NCI-H526 treated with DMSO at 0.1 percent for 48 hours (cell line): ENCODE measurements at regions not wholly inside any gene's neighbourhood (a gene's known extent, or its start where the extent isn't known, plus 50 kb on each side); places are given as distances from the start of the nearest gene placed in this dataset.

Experiments
- DNase-seq: peaks from one replicate; lab custom pipeline; 2025; lab: John Stamatoyannopoulos, UW

DNA sequence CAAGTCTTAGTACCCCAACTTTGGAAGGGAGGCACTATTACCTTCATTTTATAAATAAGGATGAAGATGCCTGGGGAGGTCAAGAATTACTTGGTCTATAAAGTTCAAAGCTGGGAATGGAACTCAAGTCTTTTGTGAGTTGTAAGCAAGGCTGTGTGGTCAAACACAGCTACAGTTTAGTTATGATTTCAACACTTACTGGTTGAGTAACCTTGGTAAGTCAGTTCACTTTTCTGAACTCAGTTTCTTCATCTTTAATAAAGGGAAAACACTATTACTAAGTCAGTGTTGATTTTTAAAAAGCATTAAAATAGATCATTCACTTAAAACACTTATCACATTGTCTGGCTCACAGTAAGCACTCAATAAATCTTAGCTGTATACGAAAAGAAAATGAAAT lies 200.4 kb upstream of the ADAMTS9 start:
- DNase-seq = no peak

DNA sequence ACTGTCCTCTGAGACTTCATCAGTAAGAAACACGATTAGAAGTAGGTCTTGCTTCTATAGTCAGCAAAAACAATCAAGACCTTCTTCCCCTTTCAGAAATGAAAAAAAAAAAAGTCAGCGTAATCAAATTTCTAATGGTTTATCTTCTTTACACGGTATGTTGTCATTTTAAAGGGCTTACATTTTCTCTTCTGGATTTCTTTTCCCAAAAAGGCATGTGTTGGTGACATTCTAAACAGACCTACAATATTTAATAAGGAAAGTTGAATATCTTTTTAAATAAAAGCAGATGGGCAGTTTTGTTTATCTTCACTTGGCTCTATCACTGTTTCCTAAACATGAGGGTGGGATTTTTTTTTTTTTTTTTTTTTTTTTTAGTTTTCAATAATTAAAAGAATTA lies 197.3 kb upstream of the ADAMTS9 start:
- DNase-seq = no peak

GRCh38 chr3:64884536-64884935 lies 196.7 kb upstream of the ADAMTS9 start:
- DNase-seq = no peak

GRCh38 chr3:64880916-64881315 lies 193.1 kb upstream of the ADAMTS9 start:
- DNase-seq = no peak

- DNase-seq = no peak
Measured at GRCh38 chr3:64878362-64878761, 190.6 kb upstream of the ADAMTS9 start.

- no peak for DNase-seq
Measured at GRCh38 chr3:64873400-64873799, 185.6 kb upstream of the ADAMTS9 start.

DNA sequence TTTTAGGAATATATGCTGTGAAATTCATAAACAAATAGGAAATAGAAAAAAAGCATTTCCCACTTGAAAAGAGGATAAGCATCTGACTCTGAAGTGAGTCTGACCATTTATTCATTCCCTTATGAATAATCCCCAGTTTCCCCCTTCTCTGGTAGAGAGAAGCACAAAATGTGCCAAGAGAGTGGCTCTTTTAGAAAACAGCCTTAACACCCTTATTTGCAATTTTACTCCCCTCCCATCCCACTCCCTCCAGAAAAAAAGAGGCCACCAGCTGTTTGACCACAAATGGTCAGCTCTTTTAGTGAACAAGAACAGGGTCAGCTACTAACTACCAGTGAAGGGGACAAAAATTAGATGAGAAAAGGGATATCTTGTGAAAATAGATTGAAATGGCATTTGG lies 184.5 kb upstream of the ADAMTS9 start:
- DNase-seq = no peak

DNA sequence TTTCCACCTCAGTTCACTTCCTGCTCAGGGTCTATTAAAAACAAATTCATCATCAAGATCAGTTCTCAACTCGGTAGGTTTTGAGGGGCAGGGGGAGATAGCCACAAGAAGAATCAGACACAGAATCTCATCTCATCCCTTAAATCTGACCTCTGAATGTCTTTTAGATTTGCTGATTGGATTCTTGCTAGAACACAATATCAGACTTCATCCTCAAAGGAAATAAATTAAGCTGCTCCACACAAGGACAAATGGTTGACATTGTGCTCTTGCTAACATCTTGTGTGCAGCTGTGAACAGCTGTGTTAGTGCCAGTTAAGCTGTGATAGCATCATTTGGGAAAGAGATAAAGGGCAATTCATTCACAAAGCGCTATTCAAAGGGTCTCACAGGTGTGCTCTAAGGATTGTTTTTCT lies 184.0 kb upstream of the ADAMTS9 start:
- DNase-seq = no peak

DNA sequence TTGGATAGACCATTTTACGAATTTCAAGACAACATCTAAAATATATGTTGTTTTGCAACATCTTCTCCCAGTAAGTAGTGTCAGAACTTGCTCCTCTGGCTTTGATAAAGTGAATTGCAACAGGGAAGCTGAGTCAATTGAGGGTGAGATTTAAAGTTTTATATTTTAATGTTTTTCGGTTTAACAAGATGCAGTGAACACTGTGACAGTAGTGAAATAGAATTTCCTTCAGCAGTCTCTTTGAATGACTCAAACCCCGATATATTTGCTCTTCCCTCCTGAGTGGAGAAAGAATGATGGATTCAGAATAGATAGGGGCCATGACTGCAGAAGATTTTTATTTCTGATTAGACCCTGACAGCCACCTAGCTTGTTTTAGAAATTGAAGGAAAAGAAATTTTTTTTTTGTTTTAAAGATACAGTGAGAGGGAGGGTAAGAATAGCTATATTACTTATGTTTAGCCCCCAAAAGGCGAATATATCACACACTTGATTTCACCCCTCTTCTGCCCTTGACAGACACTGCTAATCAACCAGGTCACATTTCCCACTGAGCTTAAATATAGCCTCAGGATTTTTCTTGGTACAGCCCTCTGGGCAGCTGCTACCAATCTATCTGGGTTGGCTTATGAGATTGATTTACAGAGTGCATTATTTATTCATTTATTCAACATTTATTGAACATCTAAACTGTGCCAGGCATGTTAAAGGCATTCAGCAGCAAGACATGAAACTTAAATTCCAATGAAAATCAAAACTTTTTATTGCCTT lies 183.3 kb upstream of the ADAMTS9 start:
- DNase-seq = no peak

DNA sequence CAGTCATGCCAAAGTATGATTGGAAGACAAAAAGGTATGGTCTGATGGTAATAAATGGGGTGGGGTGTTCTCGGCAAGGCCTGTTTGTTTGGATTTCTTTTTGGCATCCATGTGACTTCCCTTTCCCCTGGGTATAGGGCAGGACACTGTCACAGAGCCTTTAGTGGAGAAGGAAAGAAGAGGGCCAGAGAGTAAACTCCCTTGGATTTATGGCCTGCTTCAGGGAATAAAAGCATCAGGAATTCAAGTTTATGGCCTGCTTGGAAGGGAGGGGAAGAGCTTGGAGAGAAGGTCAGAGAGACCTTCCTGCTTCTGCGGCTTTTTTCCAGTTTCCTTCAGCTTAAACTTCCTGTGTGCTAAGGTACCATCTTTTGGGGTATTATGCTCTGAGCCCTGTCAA lies 179.4 kb upstream of the ADAMTS9 start:
- no peak for DNase-seq

DNA sequence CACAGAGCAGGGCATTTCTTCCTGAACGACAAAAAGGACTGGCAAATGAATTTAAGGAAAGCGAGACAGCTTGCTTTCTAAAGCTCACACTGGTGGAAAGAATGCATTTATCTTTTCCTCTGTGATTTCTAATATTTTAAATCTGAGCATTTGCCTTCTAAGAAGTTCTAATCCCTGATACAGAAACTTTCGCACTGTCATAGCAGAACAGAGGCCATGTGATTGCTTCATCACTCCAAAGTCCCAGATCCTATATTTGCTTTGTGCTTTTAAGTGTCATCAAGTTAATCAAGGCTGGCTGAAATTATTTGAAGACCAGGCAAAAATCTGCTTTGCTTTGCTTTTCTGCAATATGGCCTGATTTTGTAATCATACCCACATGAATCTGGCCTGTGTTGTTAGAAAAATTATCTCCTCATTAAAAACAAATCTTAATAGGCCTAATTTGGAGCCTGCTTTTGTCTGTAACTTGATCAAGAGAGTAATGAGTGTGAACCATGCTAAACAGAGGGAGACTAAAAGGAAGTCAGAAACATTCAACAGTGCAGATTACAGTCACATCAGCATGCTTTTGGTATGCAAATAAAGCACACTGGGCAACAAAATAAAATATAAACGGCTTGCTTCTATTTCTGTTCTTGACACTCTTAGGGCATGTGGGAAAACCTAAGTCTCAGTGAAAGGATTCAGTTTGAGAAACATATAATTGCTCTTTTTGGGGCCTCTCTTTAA lies 178.2 kb upstream of the ADAMTS9 start:
- no peak for DNase-seq

GRCh38 chr3:64863226-64864212 lies 175.7 kb upstream of the ADAMTS9 start:
- DNase-seq = no peak

DNA sequence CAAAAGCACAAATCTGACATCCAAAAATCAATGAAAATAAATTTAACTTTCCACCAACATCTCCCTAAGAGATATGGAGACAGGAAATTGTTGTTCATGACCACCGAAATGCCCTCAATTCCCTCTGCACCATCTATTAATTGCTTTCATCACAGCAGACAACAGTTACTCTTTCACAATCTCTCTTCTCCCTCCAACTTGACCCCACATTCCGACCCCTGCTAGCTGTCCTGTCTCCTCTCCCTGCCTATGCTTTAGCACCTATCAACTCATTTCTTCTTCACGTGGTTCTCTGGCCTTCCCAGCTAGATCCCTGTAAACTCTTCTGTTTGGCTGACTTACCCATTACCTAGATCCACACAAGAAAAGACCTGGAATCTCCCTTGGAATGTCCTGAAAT lies 173.9 kb upstream of the ADAMTS9 start:
- no peak for DNase-seq

DNA sequence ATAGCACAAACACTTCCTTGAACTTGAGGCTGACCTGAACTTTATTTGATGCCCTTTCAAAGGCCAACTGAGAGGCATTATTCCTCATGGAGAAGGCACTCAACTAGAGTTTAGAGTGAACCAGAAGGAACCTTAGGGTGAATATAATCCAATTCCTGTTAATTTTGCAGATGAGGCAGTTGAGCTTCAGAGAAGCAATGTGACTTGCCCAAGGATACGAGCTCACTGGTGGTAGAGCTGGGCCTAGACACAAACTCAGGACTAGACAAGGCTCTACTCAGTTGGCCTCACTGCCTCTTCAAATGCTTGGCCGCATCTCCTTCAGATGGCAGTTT lies 172.7 kb upstream of the ADAMTS9 start:
- DNase-seq = peak; percentile 39

DNA sequence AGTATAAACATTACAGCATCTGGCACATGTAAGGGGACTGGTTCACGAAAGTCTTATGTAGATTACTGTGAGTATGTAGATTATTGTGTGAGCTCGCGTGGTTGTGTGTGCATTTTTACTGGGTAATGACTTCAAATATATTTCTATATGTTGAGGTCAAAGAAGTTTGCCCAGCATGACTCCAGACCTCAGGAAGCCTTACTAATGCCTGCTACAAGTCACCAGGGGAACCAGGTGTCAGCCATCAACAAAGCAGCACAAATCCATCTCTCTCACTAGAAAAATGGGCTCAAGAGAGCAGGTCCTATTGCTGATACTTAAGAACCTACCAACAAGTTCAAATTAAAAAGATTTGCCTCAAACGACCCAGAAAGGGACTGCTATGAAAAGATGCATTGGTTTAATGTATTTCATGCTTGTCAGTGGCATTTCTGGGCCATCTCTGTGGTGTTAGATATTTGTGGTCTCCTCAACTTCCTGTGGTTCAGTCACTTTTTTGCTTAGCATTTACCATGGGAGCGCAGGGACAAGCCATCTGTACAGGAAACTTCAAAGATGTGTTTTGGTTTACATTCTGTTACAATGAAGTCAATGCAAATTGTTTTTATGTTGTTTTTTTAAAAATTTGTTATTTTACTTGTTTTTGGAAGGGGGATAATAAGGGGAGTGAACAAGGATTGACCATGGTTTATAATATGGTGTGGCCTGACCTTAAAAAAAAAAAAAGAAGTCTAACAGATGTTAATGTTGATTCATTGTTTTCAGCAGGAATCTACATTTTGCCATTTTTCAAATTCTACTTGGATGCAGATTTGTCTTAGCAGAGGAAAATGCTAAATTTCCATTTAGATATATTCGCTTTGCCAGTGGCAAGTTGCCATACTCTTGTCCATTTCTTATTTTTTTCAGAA lies 172.1 kb upstream of the ADAMTS9 start:
- no peak for DNase-seq

DNA sequence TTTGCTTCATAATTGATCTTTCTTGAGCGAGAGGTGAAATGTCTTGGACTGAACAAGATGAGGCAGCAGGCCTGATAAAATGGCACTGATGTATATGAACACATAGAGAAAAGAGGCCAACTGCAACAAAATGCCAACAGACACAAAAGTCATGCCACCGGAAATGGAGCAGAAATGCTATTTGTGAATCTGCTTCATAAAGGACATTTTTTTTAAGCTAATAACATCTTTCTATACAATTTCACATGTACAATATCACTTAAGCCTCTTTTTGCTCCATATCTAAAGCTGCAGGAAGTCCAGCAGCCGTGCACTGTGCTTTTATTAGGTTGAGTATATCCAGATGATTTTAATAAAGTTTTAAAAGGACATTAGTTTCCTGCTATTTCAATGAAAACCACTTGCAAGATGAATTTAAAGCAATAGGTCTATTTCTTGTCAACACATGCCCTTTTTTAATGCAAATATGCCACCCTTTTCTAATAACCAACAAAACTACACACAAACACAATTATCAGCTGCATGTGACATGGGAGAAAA lies 169.2 kb upstream of the ADAMTS9 start:
- DNase-seq = no peak

DNA sequence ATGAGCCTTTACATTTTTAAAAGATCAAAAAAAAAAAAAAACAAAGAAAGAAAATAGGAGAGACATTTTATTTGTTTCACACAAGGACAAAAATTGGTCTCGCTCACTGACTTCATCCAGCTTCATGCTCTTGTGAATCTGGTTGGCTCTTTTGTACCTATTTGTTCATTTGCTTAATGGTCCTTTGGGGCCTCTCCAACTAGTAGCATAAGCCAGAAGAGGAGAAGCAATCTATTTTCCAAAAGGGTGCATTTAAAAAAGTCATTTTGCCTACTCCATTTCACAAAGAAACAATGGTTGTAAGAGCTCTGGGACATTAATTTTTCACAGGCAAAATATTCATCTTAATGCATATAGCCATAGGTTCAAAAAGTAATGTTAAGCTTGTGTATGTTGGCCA lies 168.3 kb upstream of the ADAMTS9 start:
- DNase-seq = no peak

DNA sequence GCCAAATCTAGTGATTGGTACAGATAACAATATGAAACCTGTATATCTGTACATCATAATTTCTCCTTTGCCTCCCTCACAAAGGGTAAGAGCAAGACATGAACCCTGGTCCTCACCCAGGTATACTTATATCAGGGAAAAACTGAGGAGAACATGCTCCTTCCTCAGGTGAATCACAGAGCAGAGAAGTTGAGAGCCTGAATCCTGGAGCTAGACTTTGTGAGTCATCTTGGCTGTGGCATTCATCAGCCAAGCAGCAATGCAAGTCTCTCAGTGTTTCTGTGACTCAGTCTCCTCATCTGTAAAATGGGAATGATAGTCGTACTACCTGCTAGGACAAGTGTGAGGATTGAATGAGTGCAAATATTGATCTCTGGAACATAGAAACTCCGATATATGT lies 165.7 kb upstream of the ADAMTS9 start:
- no peak for DNase-seq

DNA sequence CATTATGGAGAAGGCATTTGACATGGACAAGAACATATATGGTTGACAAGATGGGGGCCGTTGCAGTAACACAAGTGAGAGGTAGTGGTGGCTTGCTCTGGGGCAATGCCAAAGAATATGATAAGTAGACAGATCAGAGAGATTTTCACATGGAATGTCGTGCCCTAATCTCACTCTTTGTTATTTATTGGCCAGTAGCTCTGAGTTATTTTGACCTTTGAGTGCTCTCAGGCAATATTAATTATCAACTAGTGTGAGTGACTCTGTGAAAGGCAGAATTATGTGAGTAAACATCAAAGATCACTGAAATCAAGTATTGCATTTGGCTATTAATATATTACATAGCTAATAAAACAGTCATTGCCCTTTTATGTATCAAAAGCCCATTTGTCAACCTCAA lies 164.9 kb upstream of the ADAMTS9 start:
- no peak for DNase-seq

GRCh38 chr3:64848822-64849221 lies 161.0 kb upstream of the ADAMTS9 start:
- no peak for DNase-seq

GRCh38 chr3:64848127-64848800 lies 160.5 kb upstream of the ADAMTS9 start:
- peak; percentile 92 for DNase-seq
